GM12864 (cell line): ENCODE measurements at regions not wholly inside any gene's neighbourhood (a gene's known extent, or its start where the extent isn't known, plus 50 kb on each side); places are given as distances from the start of the nearest gene placed in this dataset.

Experiments
- DNase-seq: peaks from one replicate; pipeline ENCODE4 v3.0.0-alpha.2; 2011; ENCODE audit warnings: low read depth
- H3K4me3 ChIP-seq: 2 replicates; pipeline ENCODE4 v1.5.1; 2011; ENCODE audit warnings: mild to moderate bottlenecking, low read depth, low read length, control low read depth
- TF ChIP-seq, protein P1 (sequence below): IDR thresholded peaks from 2 replicates; pipeline ENCODE4 v1.5.1; 2011; ENCODE audit warnings: low read depth, mild to moderate bottlenecking, moderate library complexity, low read length, control low read depth, inconsistent platforms; ENCODE audit errors: missing control alignments

DNA sequence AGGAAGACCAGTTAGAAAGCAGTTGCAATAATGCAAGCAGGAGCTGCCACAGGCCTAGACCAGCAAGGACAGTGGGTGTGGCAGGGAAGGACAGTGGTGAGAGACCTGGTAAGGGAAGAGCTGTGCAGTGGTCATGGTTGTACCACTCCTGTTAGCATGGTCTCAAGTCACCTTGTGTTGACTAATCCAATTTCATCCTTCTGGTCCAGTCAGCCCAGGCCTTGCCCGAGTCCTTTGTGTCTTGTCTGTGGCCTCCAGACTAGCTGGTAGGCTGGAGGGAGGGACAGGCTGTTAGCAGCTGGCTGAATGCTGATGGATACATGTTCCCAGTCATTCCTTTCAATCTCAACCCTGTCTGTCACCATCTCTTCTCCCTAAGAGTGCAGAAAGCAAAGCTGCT is 54.1 kb upstream of the BRD7 start:
- H3K4me3 ChIP-seq, result no peak overlapping the region
- TF ChIP-seq, protein P1, sequence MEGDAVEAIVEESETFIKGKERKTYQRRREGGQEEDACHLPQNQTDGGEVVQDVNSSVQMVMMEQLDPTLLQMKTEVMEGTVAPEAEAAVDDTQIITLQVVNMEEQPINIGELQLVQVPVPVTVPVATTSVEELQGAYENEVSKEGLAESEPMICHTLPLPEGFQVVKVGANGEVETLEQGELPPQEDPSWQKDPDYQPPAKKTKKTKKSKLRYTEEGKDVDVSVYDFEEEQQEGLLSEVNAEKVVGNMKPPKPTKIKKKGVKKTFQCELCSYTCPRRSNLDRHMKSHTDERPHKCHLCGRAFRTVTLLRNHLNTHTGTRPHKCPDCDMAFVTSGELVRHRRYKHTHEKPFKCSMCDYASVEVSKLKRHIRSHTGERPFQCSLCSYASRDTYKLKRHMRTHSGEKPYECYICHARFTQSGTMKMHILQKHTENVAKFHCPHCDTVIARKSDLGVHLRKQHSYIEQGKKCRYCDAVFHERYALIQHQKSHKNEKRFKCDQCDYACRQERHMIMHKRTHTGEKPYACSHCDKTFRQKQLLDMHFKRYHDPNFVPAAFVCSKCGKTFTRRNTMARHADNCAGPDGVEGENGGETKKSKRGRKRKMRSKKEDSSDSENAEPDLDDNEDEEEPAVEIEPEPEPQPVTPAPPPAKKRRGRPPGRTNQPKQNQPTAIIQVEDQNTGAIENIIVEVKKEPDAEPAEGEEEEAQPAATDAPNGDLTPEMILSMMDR, result no peak
- no peak for DNase-seq

DNA sequence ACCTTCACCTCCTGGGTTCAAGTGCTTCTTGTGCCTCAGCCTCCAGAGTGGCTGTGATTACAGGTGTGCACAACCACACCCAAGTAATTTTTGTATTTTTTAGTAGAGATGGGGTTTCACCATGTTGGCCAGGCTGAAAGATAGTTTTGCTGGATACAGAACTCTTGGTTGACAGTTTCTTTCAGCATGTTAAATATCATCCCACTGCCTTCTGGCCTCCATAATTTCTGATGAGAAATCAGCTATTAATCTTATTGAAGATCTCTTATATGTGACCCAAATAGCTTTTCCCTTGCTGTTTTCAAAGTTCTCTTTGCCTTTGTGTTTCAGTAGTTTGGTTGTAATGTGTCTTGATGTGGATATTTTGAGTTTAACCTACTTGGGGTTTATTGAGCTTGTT is 50.3 kb upstream of the BRD7 start:
- TF ChIP-seq, protein P1, result no peak
- H3K4me3 ChIP-seq, result no peak overlapping the region
- DNase-seq, result no peak
